ENCODE measurements at regions not wholly inside any gene's neighbourhood (a gene's known extent, or its start where the extent isn't known, plus 50 kb on each side); places are given as distances from the start of the nearest gene placed in this dataset.

DNA sequence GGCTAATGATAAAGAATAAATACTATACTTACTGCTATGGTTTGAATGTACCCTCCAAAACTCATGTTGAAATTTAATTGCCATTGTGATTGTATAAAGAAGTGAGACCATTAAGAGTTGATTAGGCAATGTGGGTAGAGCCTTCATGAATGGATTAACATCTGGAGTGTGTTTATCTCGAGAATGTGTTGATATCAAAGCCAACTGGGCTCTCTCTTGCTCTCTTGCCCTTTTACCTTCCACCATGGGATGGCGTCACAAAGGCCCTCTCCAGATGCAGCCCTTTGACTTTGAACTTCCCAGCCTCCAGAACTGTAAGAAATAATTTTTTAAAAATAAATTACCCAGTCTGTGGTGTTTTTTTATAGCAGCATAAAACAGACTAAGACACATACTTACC lies 50.1 kb upstream of the GHITM start:
- TF ChIP-seq, protein P1, sequence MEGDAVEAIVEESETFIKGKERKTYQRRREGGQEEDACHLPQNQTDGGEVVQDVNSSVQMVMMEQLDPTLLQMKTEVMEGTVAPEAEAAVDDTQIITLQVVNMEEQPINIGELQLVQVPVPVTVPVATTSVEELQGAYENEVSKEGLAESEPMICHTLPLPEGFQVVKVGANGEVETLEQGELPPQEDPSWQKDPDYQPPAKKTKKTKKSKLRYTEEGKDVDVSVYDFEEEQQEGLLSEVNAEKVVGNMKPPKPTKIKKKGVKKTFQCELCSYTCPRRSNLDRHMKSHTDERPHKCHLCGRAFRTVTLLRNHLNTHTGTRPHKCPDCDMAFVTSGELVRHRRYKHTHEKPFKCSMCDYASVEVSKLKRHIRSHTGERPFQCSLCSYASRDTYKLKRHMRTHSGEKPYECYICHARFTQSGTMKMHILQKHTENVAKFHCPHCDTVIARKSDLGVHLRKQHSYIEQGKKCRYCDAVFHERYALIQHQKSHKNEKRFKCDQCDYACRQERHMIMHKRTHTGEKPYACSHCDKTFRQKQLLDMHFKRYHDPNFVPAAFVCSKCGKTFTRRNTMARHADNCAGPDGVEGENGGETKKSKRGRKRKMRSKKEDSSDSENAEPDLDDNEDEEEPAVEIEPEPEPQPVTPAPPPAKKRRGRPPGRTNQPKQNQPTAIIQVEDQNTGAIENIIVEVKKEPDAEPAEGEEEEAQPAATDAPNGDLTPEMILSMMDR (optimal IDR thresholded peaks at IDR 0.05 in 1 of 3, IDR thresholded peaks at IDR 0.05 in 1 of 3, conservative IDR thresholded peaks at IDR 0.05 in 1 of 3; ENCODE audit: extremely low read depth in 1 of 3, insufficient read depth in 2 of 3, low read length in 3 of 3), result no peak
- no peak for TF ChIP-seq EZH2 (IDR thresholded peaks at IDR 0.05; ENCODE audit: low read length)

Data from keratinocyte (primary cell).